ENCODE measurements at regions not wholly inside any gene's neighbourhood (a gene's known extent, or its start where the extent isn't known, plus 50 kb on each side); places are given as distances from the start of the nearest gene placed in this dataset.

DNA sequence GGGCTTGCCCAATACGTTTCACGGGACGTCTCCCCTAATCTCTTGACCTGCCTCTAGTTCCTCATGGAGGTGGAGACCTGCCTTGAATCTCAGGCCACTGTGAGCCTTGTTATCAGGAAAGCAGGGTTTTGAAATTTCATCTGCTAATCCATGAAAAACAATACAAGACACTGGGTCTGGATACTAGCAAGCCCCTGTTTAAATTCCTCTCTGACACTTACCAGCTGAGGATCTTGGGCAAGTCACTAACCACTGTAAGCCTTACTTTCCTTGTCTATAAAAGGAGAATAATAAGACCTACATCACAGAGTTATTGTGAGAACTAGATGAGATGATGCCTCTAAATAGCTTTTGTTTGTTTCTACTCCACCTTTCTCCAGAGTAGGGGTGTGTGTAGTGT, 303.6 kb downstream of the FGFR2 start:
- no peaks in the 10 kb centered on the region for H3K9me3 ChIP-seq (ENCODE audit: control insufficient read depth in 3 of 3, low read length in 3 of 3)
- H3K36me3 ChIP-seq (ENCODE audit: control insufficient read depth in 3 of 3, insufficient read depth in 3 of 3, low read length in 3 of 3) = no peaks in the 10 kb centered on the region
- H3K27ac ChIP-seq (ENCODE audit: low read depth, low read length) = no peak overlapping the region
- no peak overlapping the region for H3K4me3 ChIP-seq (ENCODE audit: low read length in 3 of 3)
- peaks cover 0 to 22% (median 7%) of the 10 kb centered on the region in 3 donors for H3K27me3 ChIP-seq (ENCODE audit: control insufficient read depth in 3 of 3, insufficient read depth in 3 of 3, low read length in 3 of 3)
- no peaks in the 10 kb centered on the region for H3K4me1 ChIP-seq (ENCODE audit: control insufficient read depth in 3 of 3, insufficient read depth in 3 of 3, low read length in 3 of 3)
- no peak overlapping the region for H3K9ac ChIP-seq (ENCODE audit: low read depth in 1 of 3, low read length in 3 of 3)

DNA sequence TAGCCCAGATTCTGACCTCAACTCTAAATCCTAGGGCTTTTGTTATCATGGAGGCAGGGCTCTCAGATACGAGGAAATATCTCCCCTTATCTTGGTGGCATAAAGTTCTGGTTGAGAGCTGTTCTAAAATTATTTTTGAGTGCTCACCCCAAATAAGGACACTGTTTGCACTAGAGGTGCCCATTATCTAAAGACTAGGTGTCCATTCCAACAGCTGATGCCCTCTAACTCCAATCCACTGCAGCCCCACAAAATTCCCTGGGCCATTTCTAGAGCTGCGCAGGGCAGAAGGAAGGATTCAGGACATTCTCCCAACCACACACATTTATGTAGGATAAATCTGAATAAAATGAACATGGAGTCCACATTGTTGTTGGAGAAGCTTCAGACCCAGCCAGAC, 301.9 kb downstream of the FGFR2 start:
- Histone ChIP-seq H3K27ac (ENCODE audit: low read depth, low read length) (no peak overlapping the region), H3K36me3 (ENCODE audit: control insufficient read depth in 3 of 3, insufficient read depth in 3 of 3, low read length in 3 of 3) (no peaks in the 10 kb centered on the region)

DNA sequence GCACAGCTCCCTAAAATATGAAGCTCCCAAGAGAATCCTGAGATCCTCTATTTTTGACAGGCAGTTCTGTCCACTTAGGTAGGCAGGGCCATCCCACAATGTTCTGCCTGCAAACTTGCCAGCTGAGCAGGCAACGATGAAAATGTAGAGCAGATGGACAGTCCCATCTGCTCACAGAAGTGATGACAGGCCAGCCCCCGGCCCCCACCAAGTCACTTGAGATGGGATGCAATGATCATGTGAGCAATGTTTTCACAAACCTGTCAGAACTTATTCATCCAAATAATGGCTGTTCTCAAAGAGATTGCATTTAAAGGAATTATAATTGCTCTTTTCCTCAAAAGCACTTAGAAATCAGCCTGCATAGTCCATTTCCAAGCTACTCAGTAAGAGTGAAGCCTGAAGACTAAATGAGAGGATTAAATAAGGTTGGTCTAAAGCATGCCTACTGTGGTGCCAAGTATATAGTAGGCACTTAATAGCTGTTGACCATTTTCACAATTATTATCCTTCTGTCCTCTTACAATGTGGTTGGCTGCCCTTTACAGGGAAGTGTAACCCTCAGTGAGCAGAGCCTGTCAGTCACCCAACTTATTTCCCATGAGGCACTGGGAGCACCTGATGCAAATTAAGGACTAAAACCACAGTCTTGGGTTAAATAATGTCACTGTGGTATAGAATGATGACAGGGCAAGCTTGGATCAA, 301.2 kb downstream of the FGFR2 start:
- no peak overlapping the region for H3K27ac ChIP-seq (ENCODE audit: low read depth, low read length)
- no peaks in the 10 kb centered on the region for H3K9me3 ChIP-seq (ENCODE audit: control insufficient read depth in 3 of 3, low read length in 3 of 3)
- H3K27me3 ChIP-seq (ENCODE audit: control insufficient read depth in 3 of 3, insufficient read depth in 3 of 3, low read length in 3 of 3) = peaks cover 0 to 14% (median 7%) of the 10 kb centered on the region in 3 donors
- no peak overlapping the region for H3K4me3 ChIP-seq (ENCODE audit: low read length in 3 of 3)
- no peaks in the 10 kb centered on the region for H3K4me1 ChIP-seq (ENCODE audit: control insufficient read depth in 3 of 3, insufficient read depth in 3 of 3, low read length in 3 of 3)
- no peak overlapping the region for H3K9ac ChIP-seq (ENCODE audit: low read depth in 1 of 3, low read length in 3 of 3)
- no peaks in the 10 kb centered on the region for H3K36me3 ChIP-seq (ENCODE audit: control insufficient read depth in 3 of 3, insufficient read depth in 3 of 3, low read length in 3 of 3)

More for the DNA sequence above, 301.9 kb downstream of the FGFR2 start:
- Histone ChIP-seq H3K27me3 (ENCODE audit: control insufficient read depth in 3 of 3, insufficient read depth in 3 of 3, low read length in 3 of 3) (peaks cover 0 to 20% (median 7%) of the 10 kb centered on the region in 3 donors), H3K9me3 (ENCODE audit: control insufficient read depth in 3 of 3, low read length in 3 of 3) (no peaks in the 10 kb centered on the region), H3K4me3 (ENCODE audit: low read length in 3 of 3) (no peak overlapping the region), H3K4me1 (ENCODE audit: control insufficient read depth in 3 of 3, insufficient read depth in 3 of 3, low read length in 3 of 3) (no peaks in the 10 kb centered on the region), H3K9ac (ENCODE audit: low read depth in 1 of 3, low read length in 3 of 3) (no peak overlapping the region)

DNA sequence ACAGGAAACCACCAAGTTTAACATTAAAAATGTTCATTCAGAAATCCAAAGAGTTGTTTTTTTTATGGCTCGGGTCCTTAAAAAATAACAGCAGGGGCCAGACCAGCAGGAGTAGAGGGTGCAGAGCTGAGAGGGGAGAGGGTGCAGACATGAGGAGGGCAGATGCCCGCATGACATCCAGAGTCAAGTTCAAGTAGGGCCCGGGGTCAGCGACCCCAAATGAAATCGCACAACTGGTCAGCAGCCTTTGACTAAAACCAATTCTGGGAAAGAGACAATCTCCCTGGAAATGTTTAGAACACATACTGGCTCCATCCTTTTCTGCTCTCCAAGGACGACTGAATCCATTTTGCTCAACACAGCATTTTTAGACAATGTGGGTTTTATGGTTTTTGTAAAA, 297.5 kb downstream of the FGFR2 start:
- peaks cover 0 to 5% (median 0%) of the 10 kb centered on the region in 3 donors for H3K27me3 ChIP-seq (ENCODE audit: control insufficient read depth in 3 of 3, insufficient read depth in 3 of 3, low read length in 3 of 3)
- no peak overlapping the region for H3K27ac ChIP-seq (ENCODE audit: low read depth, low read length)
- H3K4me1 ChIP-seq (ENCODE audit: control insufficient read depth in 3 of 3, insufficient read depth in 3 of 3, low read length in 3 of 3) = no peaks in the 10 kb centered on the region
- no peaks in the 10 kb centered on the region for H3K36me3 ChIP-seq (ENCODE audit: control insufficient read depth in 3 of 3, insufficient read depth in 3 of 3, low read length in 3 of 3)
- H3K9me3 ChIP-seq (ENCODE audit: control insufficient read depth in 3 of 3, low read length in 3 of 3) = no peaks in the 10 kb centered on the region
- no peak overlapping the region for H3K9ac ChIP-seq (ENCODE audit: low read depth in 1 of 3, low read length in 3 of 3)
- H3K4me3 ChIP-seq (ENCODE audit: low read length in 3 of 3) = no peak overlapping the region

DNA sequence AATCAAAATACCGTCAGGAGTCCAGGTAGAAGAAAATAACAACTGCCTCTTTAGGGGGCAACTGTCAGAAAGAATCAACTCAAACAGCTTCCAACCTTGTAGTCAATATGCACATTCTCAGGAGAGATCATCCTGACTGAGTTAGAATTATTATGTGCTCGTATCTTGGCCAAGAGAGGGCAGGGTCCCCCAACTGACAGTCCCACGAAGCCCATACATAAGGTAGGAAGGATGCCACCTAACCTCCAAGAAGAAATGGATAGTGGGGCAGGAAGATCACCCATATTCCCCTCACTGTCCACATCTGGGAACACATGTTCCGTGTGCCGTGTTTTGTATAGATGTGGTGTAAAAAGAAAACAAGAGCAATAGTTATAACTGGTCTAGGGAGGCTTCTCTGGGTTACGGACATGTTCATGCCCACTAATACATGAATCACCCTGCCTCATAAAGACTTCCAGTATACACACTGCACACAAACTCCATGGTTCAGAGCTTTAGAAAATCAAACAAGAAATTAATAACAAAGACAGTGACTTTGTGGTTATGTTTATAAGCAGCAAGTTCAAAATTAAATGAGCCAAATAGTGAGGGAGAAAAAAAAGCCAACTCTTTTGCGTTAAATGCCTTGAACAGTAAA, 295.6 kb downstream of the FGFR2 start:
- H3K9me3 ChIP-seq (ENCODE audit: control insufficient read depth in 3 of 3, low read length in 3 of 3) = no peaks in the 10 kb centered on the region
- no peak overlapping the region for H3K9ac ChIP-seq (ENCODE audit: low read depth in 1 of 3, low read length in 3 of 3)
- no peak overlapping the region for H3K4me3 ChIP-seq (ENCODE audit: low read length in 3 of 3)
- H3K4me1 ChIP-seq (ENCODE audit: control insufficient read depth in 3 of 3, insufficient read depth in 3 of 3, low read length in 3 of 3) = no peaks in the 10 kb centered on the region
- H3K27me3 ChIP-seq (ENCODE audit: control insufficient read depth in 3 of 3, insufficient read depth in 3 of 3, low read length in 3 of 3) = peaks cover 0 to 3% (median 0%) of the 10 kb centered on the region in 3 donors
- H3K36me3 ChIP-seq (ENCODE audit: control insufficient read depth in 3 of 3, insufficient read depth in 3 of 3, low read length in 3 of 3) = no peaks in the 10 kb centered on the region
- H3K27ac ChIP-seq (ENCODE audit: low read depth, low read length) = no peak overlapping the region

DNA sequence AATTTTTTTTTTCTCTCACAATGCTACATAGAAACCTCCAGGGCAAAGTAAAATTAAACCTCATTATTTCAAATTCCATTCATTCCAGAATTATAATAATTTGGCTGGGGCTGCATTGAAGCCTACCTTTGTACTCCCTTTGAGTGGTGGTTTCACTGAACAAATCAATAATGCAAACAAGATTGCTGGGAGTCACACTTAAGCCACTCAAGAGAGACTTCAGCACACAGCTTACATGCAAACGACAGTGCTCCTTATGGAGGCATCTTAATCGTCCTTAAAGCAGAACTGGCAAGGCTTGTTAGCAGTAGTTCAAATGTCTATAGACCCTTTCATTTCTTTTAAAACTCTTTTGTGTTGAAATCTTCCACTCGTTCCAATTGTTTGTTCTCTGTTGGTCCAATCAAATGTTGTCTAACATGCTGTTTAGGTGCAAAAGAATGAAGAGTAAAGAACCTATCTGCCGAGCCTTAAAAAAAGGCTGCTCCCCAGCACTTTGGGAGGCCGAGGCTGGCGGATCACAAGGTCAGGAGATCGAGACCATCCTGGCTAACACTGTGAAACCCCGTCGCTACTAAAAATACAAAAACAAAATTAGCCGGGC, 294.9 kb downstream of the FGFR2 start:
- Histone ChIP-seq H3K4me3 (ENCODE audit: low read length in 3 of 3) (no peak overlapping the region), H3K9ac (ENCODE audit: low read depth in 1 of 3, low read length in 3 of 3) (no peak overlapping the region), H3K27me3 (ENCODE audit: control insufficient read depth in 3 of 3, insufficient read depth in 3 of 3, low read length in 3 of 3) (peaks cover 0 to 3% (median 0%) of the 10 kb centered on the region in 3 donors), H3K9me3 (ENCODE audit: control insufficient read depth in 3 of 3, low read length in 3 of 3) (no peaks in the 10 kb centered on the region), H3K27ac (ENCODE audit: low read depth, low read length) (no peak overlapping the region), H3K36me3 (ENCODE audit: control insufficient read depth in 3 of 3, insufficient read depth in 3 of 3, low read length in 3 of 3) (no peaks in the 10 kb centered on the region), H3K4me1 (ENCODE audit: control insufficient read depth in 3 of 3, insufficient read depth in 3 of 3, low read length in 3 of 3) (no peaks in the 10 kb centered on the region)

DNA sequence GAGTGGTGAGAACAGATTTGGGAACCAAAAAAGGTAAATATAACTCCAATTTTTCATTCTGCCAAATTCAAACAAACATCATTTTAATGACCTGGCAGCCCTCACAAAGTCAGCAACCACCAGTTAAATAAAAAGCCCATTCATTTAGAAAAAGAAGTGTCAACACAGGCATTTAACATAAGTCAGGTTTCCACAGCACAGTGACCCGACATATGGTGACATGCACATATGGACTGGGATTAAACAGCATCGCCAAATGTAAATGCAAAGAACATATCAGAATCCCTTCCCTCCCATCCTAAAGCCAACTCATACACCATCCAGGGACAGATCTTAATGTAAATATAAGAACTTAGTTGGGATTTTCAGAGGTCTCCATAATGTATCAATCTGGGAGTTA, 293.2 kb downstream of the FGFR2 start:
- Histone ChIP-seq H3K27me3 (ENCODE audit: control insufficient read depth in 3 of 3, insufficient read depth in 3 of 3, low read length in 3 of 3) (peaks cover 0 to 3% (median 0%) of the 10 kb centered on the region in 3 donors), H3K4me1 (ENCODE audit: control insufficient read depth in 3 of 3, insufficient read depth in 3 of 3, low read length in 3 of 3) (no peaks in the 10 kb centered on the region), H3K4me3 (ENCODE audit: low read length in 3 of 3) (no peak overlapping the region), H3K9ac (ENCODE audit: low read depth in 1 of 3, low read length in 3 of 3) (no peak overlapping the region), H3K27ac (ENCODE audit: low read depth, low read length) (no peak overlapping the region), H3K9me3 (ENCODE audit: control insufficient read depth in 3 of 3, low read length in 3 of 3) (no peaks in the 10 kb centered on the region), H3K36me3 (ENCODE audit: control insufficient read depth in 3 of 3, insufficient read depth in 3 of 3, low read length in 3 of 3) (no peaks in the 10 kb centered on the region)

DNA sequence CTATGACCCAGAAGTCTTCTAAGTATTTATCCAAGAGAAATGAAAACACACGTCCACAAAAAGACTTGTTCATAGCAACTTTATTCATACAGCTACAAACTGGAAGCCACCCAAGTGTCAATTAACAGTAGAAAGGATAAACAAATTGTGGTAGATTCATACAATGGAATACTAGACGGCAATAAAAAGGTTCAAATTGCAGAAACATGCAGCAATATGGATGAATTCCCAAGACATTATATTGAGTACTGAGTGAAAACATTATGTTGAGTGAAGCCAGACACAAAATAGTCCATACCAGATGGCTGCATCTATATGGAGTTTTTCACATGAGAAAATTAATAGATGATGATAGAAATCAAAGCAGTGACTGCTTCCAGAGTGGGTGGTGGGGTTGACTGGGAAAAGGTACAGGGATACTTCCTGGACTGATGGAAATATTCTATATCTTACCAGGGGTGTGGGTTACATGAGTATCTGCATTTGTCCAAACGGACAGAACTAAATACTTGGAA, 292.0 kb downstream of the FGFR2 start:
- no peak overlapping the region for H3K27ac ChIP-seq (ENCODE audit: low read depth, low read length)
- H3K4me1 ChIP-seq (ENCODE audit: control insufficient read depth in 3 of 3, insufficient read depth in 3 of 3, low read length in 3 of 3) = no peaks in the 10 kb centered on the region
- H3K27me3 ChIP-seq (ENCODE audit: control insufficient read depth in 3 of 3, insufficient read depth in 3 of 3, low read length in 3 of 3) = peaks cover 0 to 6% (median 0%) of the 10 kb centered on the region in 3 donors
- no peaks in the 10 kb centered on the region for H3K36me3 ChIP-seq (ENCODE audit: control insufficient read depth in 3 of 3, insufficient read depth in 3 of 3, low read length in 3 of 3)
- H3K9ac ChIP-seq (ENCODE audit: low read depth in 1 of 3, low read length in 3 of 3) = no peak overlapping the region
- H3K9me3 ChIP-seq (ENCODE audit: control insufficient read depth in 3 of 3, low read length in 3 of 3) = no peaks in the 10 kb centered on the region
- no peak overlapping the region for H3K4me3 ChIP-seq (ENCODE audit: low read length in 3 of 3)

DNA sequence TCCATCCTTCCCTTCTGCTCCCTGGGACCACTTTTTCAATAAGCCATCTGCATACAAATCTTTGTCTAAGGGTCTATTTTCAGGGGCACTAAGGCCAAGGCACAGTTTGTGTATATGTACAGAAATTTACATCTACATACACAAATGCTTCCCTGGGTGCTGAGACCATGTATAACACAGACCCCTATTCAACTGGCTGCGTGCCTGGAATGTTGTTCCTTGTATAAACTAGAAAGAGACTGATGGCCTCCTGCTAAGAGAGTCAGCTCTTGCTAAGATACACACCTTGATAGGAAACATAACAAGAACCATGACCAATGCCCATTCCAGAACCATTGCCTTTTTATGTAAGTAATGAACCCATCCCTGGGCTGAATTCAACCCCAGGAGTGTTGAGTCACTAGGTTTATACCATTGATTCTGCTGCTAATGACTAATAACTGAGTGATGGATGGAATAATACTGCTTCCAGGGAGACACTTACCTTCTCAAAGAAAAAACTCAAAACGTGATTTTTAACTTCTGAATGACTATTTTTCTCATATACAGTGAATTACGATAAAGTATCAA, 290.7 kb downstream of the FGFR2 start:
- Histone ChIP-seq H3K36me3 (ENCODE audit: control insufficient read depth in 3 of 3, insufficient read depth in 3 of 3, low read length in 3 of 3) (no peaks in the 10 kb centered on the region), H3K27me3 (ENCODE audit: control insufficient read depth in 3 of 3, insufficient read depth in 3 of 3, low read length in 3 of 3) (peaks cover 0 to 10% (median 0%) of the 10 kb centered on the region in 3 donors), H3K27ac (ENCODE audit: low read depth, low read length) (no peak overlapping the region), H3K4me1 (ENCODE audit: control insufficient read depth in 3 of 3, insufficient read depth in 3 of 3, low read length in 3 of 3) (no peaks in the 10 kb centered on the region), H3K9ac (ENCODE audit: low read depth in 1 of 3, low read length in 3 of 3) (no peak overlapping the region), H3K4me3 (ENCODE audit: low read length in 3 of 3) (no peak overlapping the region), H3K9me3 (ENCODE audit: control insufficient read depth in 3 of 3, low read length in 3 of 3) (no peaks in the 10 kb centered on the region)

DNA sequence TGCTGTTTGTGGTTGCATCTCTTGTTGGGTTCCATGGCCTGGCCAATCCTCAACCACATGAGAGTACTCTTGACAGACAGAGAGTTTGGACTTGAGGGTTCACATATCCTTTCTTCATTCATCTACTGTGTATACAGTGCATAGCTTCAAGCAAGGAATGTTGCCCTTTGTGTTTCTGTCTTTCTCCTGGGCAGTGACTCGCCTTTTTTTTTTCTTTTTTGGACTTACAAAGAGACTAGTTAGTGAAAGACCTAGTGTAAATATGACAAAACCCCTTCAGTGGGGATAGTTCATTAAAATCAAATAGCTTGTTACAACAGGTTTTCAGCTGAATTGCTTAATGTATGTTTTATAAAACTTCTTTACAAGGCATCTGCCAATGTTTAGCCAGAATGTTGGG, 290.2 kb downstream of the FGFR2 start:
- H3K4me1 ChIP-seq (ENCODE audit: control insufficient read depth in 3 of 3, insufficient read depth in 3 of 3, low read length in 3 of 3) = no peaks in the 10 kb centered on the region
- no peak overlapping the region for H3K27ac ChIP-seq (ENCODE audit: low read depth, low read length)
- no peak overlapping the region for H3K4me3 ChIP-seq (ENCODE audit: low read length in 3 of 3)
- no peaks in the 10 kb centered on the region for H3K36me3 ChIP-seq (ENCODE audit: control insufficient read depth in 3 of 3, insufficient read depth in 3 of 3, low read length in 3 of 3)
- no peaks in the 10 kb centered on the region for H3K9me3 ChIP-seq (ENCODE audit: control insufficient read depth in 3 of 3, low read length in 3 of 3)
- peaks cover 0 to 10% (median 0%) of the 10 kb centered on the region in 3 donors for H3K27me3 ChIP-seq (ENCODE audit: control insufficient read depth in 3 of 3, insufficient read depth in 3 of 3, low read length in 3 of 3)
- no peak overlapping the region for H3K9ac ChIP-seq (ENCODE audit: low read depth in 1 of 3, low read length in 3 of 3)

All from skeletal muscle tissue (tissue), 3 donors.